ENCODE measurements at regions not wholly inside any gene's neighbourhood (a gene's known extent, or its start where the extent isn't known, plus 50 kb on each side); places are given as distances from the start of the nearest gene placed in this dataset.

GRCh38 chr2:13806539-13806938 is 826.0 kb upstream of the LRATD1 start:
- intact Hi-C loops (cut with DNase I), result no loop called here
- H3K27me3 ChIP-seq (ENCODE audit: low read depth), result no peaks in the 10 kb centered on the region
- no peaks in the 10 kb centered on the region for H3K4me1 ChIP-seq
- no peak for TF ChIP-seq CTCF (IDR thresholded peaks at IDR 0.05)
- H3K27ac ChIP-seq, result no peak overlapping the region
- H3K36me3 ChIP-seq, result no peaks in the 10 kb centered on the region
- H3K9me3 ChIP-seq, result no peaks in the 10 kb centered on the region
- no peak overlapping the region for H3K4me3 ChIP-seq
- no peak for DNase-seq
- no peak for ATAC-seq

DNA sequence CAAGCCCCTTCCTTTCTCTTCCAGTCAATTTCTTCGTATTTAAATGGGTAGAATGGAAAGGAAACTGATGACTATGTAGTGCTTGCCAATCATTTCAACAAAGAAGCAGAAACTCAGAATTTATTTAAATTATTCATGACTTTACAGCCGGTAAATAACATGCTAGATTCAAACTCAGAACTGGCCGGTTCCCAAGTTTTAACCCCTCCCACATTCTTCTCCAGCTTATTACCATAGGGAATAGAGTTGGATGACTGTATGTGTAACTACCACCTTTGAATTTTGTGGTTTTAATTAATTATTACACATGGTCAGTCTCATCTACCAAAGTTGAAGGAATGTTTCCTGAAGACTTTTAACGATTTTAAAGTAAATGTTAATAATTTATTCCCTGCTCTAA is 819.3 kb upstream of the LRATD1 start:
- DNase-seq (no peak), ATAC-seq (no peak)
- Histone ChIP-seq H3K4me3 (no peak overlapping the region), H3K4me1 (peaks cover 14% of the 10 kb centered on the region), H3K36me3 (no peaks in the 10 kb centered on the region), H3K9me3 (no peaks in the 10 kb centered on the region), H3K27ac (no peak overlapping the region), H3K27me3 (ENCODE audit: low read depth) (no peaks in the 10 kb centered on the region)
- no peak for TF ChIP-seq CTCF (IDR thresholded peaks at IDR 0.05)
- intact Hi-C loops (cut with DNase I), result no loop called here

GRCh38 chr2:13818002-13818401 is 814.5 kb upstream of the LRATD1 start:
- ATAC-seq (no peak), DNase-seq (no peak)
- H3K27ac ChIP-seq, result no peak overlapping the region
- no peaks in the 10 kb centered on the region for H3K9me3 ChIP-seq
- no peak for TF ChIP-seq CTCF (IDR thresholded peaks at IDR 0.05)
- H3K27me3 ChIP-seq (ENCODE audit: low read depth), result no peaks in the 10 kb centered on the region
- H3K36me3 ChIP-seq, result no peaks in the 10 kb centered on the region
- peaks cover 14% of the 10 kb centered on the region for H3K4me1 ChIP-seq
- intact Hi-C loops (cut with DNase I), result no loop called here
- H3K4me3 ChIP-seq, result no peak overlapping the region

DNA sequence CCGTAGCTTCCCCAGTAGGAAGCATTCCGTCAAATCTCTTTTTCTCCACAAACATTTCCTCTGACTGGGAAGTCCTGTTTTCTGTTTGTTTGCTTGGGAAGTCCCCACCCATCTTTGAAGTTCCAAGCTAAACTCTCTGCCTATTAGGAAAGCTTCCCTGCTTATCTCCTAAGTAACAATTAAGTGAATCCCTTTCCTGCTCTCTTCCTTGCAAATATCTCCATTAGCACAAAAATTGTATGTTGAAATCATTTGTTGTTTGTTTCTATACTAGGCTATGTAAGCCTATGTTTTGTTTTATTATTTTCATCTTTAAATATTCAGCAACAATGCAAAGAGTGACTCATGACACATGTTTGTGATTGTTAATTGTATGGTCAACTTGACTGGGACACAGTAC is 812.6 kb upstream of the LRATD1 start:
- ATAC-seq (no peak), DNase-seq (no peak)
- intact Hi-C loops (cut with DNase I), result no loop called here
- no peak overlapping the region for H3K4me3 ChIP-seq
- no peaks in the 10 kb centered on the region for H3K27me3 ChIP-seq (ENCODE audit: low read depth)
- no peaks in the 10 kb centered on the region for H3K9me3 ChIP-seq
- peaks cover 14% of the 10 kb centered on the region for H3K4me1 ChIP-seq
- no peaks in the 10 kb centered on the region for H3K36me3 ChIP-seq
- no peak overlapping the region for H3K27ac ChIP-seq
- TF ChIP-seq CTCF (IDR thresholded peaks at IDR 0.05), result no peak

DNA sequence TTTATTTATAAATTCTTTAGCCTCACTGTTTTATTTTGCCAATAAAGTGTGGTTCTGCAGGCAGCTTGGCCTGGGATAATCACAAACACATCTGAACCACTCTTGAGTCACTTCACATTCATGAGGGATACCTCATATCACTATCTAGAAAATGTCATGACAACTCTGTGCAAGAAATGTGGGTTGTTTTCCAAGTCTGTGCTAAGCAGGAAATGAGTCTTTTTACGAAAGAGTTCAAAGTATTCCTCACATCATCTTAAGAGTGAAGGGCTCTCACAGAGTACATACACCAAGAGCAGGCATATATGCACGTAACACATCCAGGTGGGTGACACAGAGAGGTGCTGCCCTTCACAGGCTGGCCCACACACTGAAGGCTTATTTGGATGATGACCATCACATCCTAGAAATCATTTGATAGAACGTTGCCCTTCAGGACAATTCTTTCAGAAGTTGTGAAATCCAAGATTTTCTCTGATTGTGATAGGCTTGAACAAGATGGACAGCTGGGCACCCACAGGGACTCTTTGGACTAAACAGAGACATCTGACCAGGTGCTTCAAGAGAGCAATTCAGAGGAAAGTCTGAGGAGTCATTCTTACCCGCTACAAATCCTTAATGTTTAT is 811.1 kb upstream of the LRATD1 start:
- DNase-seq, result no peak
- Histone ChIP-seq H3K36me3 (no peaks in the 10 kb centered on the region), H3K4me1 (peaks cover 14% of the 10 kb centered on the region), H3K4me3 (no peak overlapping the region), H3K27ac (no peak overlapping the region), H3K9me3 (no peaks in the 10 kb centered on the region), H3K27me3 (ENCODE audit: low read depth) (no peaks in the 10 kb centered on the region)
- TF ChIP-seq CTCF (IDR thresholded peaks at IDR 0.05), result no peak
- no peak for ATAC-seq
- intact Hi-C loops (cut with DNase I), result no loop called here

GRCh38 chr2:13822365-13822764 is 810.2 kb upstream of the LRATD1 start:
- no peak for TF ChIP-seq CTCF (IDR thresholded peaks at IDR 0.05)
- Histone ChIP-seq H3K27me3 (ENCODE audit: low read depth) (no peaks in the 10 kb centered on the region), H3K9me3 (no peaks in the 10 kb centered on the region), H3K4me1 (peaks cover 7% of the 10 kb centered on the region), H3K36me3 (no peaks in the 10 kb centered on the region), H3K4me3 (no peak overlapping the region), H3K27ac (no peak overlapping the region)
- no peak for DNase-seq
- no peak for ATAC-seq
- intact Hi-C loops (cut with DNase I), result no loop called here

Measured in lower lobe of right lung (tissue), 2 donors.